GM18508 (cell line): ENCODE measurements at regions not wholly inside any gene's neighbourhood (a gene's known extent, or its start where the extent isn't known, plus 50 kb on each side); places are given as distances from the start of the nearest gene placed in this dataset.

Experiments used
- ATAC-seq: cut with Tn5 transposase; IDR thresholded peaks from one replicate; pipeline ENCODE4 v1.9.1; 2021; ENCODE audit warnings: moderate number of reproducible peaks; ENCODE audit not compliant: insufficient read depth, unreplicated experiment

DNA sequence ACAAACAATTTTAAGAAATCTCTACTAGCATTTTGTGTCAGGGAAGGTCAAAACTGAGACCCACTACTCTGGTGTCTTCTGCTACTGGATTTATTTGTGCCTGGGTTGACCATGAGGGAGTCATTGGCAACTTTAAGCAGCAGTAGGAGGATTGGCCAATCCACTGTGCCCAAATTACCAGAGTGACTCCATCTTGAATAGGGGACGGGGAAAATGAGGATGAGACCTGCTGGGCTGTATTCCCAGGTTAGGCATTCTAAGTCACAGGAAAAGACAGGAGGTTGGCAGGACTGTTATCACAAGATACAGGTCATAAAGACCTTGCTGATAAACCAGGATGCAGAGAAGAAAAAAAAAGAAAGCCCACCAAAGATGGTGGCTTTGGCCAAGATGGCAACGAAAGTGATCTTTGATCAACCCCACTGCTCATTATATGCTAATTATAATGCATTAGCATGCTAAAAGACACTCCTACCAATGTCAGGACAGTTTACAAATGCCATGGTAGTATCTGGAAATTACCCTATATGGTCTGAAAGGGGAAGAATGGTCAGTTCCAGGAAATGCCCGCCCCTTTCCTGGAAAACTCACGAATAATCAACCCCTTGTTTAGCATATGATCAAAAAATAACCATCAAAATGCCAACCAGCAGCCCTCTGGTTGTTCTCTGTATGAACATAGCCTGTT is 200.9 kb downstream of the LTN1 start:
- ATAC-seq, result no peak

DNA sequence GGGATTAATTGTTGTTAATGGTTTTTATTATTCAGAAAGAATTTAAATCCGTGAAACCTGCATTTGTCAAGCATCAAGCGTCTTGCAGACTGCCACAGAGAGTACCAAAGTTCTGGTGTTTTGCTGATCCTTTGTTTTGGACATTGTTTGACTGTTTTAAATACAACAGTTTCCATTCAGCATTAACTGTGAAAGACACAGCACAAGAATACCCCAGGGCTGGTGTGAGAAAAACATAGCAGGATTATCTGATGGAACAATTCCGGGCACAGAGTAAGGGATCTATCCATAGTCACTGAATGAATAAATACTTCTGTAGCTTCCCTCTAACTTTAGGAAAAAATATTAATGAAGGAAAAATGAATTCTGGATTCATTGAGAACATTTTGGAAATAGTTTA is 202.3 kb downstream of the LTN1 start:
- no peak for ATAC-seq

DNA sequence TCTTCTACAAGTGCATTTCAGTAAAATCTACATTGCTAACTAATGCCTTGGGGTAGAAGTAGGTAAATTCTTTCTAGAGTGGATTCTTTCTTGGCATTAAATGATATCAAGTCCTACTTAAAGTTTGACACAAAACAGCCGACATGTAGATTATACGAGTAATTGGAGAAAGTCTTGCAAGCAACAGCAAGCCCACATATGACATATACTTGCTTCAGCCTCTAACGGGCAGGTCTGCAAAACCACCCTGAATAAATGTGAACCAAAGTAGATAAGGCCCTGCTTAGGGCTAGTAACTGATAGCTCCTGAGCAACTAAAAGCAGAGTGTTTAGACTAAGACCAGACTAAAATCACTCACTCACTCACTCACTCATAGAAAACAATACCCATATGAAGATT is 203.2 kb downstream of the LTN1 start:
- ATAC-seq, result no peak

GRCh38 chr21:28788030-28788429 is 204.6 kb downstream of the LTN1 start:
- ATAC-seq, result no peak

- no peak for ATAC-seq
Measured at GRCh38 chr21:28783641-28784185, 209.0 kb downstream of the LTN1 start.

DNA sequence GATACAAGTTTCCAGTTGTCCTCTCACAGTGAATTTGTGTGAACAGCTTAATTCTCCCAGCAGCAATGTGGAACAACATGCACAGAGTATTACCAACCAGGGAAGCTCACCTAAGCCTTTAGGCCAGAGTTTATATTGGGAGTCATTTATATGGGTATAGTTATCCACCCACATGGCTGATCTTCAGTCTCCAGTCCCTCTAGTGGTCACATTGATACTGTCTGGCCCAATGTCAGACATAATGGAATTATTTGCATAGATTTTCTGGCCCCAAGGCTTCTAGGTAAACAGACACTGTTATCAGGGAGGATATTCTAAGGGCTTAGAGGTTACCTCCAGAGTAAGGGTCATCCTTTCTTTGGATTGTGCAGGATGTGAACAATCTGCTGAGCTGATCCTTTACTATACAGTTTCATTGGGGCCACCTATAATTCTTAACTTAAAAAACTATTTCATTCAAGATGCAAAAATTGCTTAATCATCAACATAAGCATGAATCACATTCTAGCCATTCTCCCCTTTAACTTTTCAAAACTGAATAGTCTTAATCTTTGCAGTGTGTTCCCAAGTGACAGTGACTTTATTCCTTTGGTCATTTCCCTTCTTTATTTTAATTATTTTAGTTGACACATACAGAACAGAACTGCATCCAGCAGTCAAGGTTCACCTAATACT is 210.9 kb downstream of the LTN1 start:
- peak; percentile 92 for ATAC-seq

- ATAC-seq, result no peak
Measured at GRCh38 chr21:28779914-28780313, 212.8 kb downstream of the LTN1 start.

GRCh38 chr21:28776251-28776650 is 216.4 kb downstream of the LTN1 start:
- no peak for ATAC-seq

DNA sequence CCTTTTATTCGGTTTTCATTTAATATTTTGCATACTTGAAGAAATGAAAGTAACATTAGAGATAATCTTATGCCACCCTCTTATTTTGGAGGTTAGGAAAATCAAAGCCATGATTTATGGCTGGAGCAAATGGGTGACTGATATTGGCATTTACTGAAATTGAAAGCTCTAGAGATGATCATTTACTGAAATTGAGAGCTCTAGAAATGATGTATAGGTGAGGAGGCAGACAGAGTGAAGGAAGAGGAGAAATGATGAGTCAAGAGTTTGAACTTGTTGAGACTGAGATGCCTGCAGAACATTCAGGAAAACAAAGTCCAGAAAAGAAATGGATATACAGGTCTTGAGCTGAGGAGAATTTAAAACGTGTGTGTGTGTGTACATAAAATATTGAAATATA is 217.6 kb downstream of the LTN1 start:
- ATAC-seq, result no peak

- no peak for ATAC-seq
Measured at GRCh38 chr21:28773036-28773435, 219.6 kb downstream of the LTN1 start.

DNA sequence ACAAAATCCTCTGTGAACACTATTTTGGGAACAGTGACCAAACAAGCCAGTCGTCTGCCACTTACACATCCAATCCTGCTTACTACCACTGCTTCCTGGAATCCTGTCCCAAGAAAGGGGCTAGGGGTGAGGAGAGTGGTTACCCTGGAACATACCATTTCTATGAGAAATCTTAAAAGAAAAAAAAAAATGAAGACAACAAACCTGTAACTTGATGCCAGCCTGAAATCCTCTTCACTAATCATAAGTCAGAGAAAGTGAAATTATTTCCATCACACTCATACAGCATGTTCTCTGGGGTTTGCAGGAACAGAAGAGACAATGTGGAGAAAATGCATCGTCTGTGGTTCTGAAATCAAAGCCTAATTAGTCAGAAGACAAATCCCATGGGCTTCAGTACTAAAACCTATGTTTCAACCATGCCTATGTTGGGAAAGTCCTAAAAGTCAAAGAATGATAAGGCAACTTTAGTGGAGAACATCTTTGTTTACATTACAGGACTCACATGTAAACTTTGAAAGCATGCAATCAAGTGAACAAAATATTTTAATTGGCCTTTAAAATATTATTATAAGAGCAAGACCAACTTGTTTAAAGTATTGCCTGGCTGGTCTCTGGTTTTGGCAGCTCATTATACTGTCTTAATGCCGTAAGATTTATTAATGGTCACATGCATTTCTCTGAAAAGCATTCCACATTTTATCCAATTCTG is 220.7 kb downstream of the LTN1 start:
- ATAC-seq, result no peak

DNA sequence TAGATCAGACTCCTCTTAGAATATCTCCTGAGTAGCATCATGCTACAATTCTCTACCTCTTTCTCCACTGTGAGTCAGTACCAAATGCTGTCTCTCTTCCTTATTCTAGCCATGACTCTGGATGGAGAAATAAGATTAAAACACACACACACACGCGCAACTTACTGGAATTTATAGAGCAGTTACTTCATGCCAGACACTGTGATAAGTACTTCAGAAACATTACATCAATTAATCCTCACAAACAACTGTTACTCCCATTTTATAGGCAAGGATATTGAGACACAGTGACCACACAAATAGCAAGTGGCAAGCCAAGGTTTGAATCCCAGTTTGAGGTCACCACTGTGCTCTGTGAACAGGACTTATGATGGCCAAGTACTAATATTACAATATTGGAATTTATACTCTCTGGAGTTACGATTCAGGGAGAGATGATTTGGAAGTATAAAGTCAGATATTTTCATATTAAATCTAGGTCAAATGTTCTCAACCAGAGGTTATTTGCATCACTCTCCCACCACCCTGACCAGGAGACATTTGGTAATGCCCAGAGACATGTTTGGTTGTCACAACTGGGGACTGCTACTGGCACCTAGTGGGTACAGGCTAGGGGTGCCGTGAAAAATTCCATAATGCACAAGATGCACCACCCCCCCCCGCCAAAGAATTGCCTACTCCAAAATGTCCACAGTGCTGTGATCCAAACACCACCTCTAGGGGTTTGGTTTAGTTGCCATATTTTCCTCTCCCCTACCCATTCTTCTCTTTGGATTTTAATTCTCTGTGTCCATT is 221.6 kb downstream of the LTN1 start:
- no peak for ATAC-seq

DNA sequence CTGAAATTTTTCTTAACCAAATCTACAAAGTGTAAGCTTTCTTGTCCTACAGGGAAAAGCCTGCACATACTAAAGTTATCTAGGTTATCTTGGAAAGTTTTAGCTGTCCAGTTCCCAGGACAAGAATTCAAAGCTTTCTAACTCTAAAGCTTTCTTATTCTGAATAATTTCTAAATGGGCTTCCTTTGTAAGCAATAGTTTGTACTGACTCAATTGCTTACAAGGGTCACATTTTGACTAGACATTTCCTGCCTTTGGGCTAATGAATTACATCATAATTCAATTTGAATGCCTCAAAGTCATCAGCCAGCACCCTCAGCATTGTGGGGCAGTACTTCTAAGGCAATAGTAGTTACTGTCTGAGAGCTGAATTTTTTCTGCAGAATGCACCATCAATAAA is 223.0 kb downstream of the LTN1 start:
- ATAC-seq, result no peak

- ATAC-seq, result no peak
Measured at GRCh38 chr21:28768753-28769152, 223.9 kb downstream of the LTN1 start.

GRCh38 chr21:28767523-28767922 is 225.2 kb downstream of the LTN1 start:
- ATAC-seq, result no peak

DNA sequence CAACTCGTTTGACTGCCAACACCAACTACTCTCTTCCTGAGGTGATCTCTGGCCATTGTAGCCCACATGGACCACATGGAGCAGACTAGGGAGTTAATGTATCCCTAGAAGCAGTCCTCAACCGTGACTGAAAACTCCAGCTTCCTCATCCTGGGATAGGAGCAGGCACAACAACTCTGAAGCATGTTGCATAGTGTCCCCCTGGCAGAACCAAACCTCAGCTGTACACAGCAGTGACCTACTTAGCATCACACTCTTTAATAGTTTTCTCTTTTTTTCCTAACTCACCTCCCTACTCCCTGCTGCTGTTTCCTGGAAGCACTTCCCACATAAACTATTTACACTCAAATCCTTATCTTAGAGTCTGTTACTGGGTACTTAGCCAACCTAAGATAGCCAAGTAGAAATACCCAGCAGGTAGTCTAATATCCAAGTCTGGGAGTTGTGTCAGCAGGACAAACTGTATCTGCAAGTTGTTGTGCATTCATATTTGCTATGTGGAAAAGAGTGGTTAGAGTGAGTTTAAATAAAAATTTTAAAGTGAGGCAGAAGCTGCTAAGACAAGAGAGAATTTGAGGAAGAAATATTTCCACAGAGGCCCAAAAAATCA is 228.8 kb downstream of the LTN1 start:
- ATAC-seq, result no peak

DNA sequence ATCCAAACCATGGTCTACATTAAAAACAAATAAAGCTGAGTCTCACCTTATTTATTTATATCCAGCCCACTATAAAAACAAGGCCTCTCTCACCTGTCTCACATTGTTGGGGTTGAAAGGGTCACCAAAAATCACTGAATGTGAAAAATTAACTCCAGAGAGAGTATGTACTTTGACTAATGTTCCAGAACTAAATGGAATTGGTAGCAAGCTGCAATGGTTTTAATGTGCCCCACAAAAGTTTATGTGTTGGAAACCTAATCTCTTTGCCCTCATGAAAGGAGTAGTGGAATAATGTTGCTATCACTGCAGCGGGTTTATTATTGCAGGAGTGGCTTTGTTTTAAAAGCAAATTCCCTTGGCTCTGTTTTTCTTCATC is 230.3 kb downstream of the LTN1 start:
- ATAC-seq, result no peak

GRCh38 chr21:28761674-28762356 is 230.9 kb downstream of the LTN1 start:
- ATAC-seq, result no peak

- ATAC-seq, result no peak
Measured at GRCh38 chr21:28758883-28759242, 233.8 kb downstream of the LTN1 start.
